DMS 273 treated with DMSO at 0.1 percent for 48 hours (cell line): ENCODE measurements at regions not wholly inside any gene's neighbourhood (a gene's known extent, or its start where the extent isn't known, plus 50 kb on each side); places are given as distances from the start of the nearest gene placed in this dataset.
"Not testable (repeated sequence)": the region's sequence is repeated elsewhere in the genome, so short reads cannot be mapped to it uniquely, and the experiment has no call there.

Experiments
- DNase-seq: peaks from one replicate; lab custom pipeline; 2025; lab: John Stamatoyannopoulos, UW

DNA sequence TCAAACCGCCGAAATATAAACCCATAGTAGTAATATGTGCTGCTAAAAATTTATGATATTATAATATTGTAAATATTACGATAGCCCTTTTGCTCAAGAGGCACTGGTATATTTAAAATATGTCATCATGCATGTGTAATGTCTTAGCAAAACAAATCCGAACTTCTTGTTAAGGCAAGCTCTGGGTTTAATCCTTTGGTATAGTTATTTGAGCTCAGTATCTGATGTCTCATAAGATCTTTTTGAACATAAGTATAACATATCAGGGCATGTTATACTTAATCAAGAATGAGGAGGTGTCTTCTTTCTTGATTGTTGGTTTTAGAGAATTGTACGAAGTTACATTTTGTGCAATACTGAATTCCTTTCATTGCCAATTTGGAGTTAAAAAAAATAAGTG, 154.1 kb upstream of the CBLB start:
- no peak for DNase-seq

- no peak for DNase-seq
Observed at GRCh38 chr3:106025151-106025722, 156.4 kb upstream of the CBLB start.

DNA sequence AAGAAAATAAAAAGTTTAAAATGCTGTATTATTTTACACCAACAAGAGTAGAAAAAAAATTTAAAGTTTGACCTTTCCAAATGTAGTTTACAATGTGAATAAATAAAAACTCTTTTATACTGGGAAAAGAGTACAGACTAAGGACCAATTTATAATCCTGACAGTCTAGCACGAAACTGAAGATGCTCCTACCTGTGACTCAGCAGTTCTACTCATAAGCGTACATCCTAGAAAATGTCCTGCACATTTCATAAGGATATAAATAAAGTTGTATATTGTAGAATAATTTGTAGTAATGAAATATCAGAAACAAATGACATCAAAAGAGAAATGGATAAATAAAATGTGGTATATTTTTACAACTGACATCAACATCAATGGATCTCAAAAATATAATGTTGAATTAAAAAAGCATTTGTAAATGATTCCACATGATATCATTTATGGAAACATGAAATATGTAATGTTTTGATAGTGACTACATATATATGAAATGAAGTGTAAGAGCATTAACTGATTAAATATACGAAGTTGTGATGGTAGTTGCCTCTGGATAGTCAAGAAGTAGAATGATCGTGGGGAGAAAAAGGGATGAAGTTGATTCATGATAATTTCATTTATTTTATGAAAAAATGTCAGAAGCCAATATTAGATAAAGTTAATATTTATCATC, 161.3 kb upstream of the CBLB start:
- DNase-seq, result no peak

GRCh38 chr3:106030627-106030963, 161.8 kb upstream of the CBLB start:
- DNase-seq, result no peak

GRCh38 chr3:106032479-106032878, 163.7 kb upstream of the CBLB start:
- DNase-seq, result no peak

GRCh38 chr3:106033654-106034053, 164.8 kb upstream of the CBLB start:
- no peak for DNase-seq

DNA sequence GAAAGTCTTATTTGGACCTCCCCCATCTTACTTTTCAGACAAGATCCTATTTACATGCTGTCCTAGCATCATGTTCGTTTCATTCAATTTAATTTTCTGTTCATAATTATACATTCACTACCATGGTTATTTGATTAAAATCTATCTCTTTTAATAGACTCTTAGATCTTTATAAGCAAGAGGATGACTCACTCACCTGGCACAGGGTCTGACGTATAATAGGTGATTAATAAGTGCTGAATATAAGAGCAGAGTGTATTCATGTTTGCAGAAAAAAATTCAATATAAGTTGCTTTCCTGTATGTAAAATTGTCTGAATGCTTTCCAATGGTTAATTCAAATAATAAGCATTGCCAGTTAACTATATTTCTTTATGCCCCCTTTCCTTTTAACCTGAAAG, 165.5 kb upstream of the CBLB start:
- DNase-seq, result no peak

- DNase-seq, result no peak
Observed at GRCh38 chr3:106035619-106036018, 166.8 kb upstream of the CBLB start.

DNA sequence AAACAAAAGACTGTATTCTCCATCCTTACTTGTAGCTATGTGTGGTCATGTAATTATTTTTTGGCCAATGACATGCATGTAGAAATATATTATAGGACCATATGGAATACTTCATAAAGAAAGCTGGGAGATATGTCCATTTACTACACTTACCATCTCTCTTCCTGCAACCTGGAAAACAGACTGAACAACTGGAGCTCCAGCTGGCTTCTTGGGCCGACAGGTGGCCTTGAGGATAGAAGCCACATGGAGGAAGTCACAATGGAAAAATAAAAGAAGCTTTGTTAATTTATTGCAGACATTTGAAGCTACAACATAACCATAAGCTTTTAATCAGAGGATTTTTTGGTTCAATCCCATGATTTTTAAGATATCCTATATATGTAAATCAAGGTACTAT, 167.9 kb upstream of the CBLB start:
- DNase-seq, result peak; percentile 46

DNA sequence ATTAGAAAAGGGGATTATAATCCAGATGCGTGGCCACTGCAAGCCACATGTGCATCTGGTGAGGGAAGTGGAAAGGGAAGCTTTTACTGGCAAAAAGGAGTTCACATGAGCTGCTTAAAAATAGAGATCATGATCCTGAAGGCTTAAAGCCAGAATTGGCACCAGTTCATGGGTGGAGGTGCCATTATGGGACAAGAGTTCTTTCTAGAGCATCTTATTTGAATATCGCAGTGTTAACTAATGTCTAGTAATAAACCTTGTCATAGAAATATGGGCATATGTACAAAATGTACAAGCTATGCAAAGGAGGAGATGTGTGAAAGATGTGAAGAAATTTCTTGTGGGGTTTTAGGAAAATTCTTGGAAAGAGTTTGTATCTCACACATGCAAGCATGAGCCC, 178.4 kb upstream of the CBLB start:
- no peak for DNase-seq

DNA sequence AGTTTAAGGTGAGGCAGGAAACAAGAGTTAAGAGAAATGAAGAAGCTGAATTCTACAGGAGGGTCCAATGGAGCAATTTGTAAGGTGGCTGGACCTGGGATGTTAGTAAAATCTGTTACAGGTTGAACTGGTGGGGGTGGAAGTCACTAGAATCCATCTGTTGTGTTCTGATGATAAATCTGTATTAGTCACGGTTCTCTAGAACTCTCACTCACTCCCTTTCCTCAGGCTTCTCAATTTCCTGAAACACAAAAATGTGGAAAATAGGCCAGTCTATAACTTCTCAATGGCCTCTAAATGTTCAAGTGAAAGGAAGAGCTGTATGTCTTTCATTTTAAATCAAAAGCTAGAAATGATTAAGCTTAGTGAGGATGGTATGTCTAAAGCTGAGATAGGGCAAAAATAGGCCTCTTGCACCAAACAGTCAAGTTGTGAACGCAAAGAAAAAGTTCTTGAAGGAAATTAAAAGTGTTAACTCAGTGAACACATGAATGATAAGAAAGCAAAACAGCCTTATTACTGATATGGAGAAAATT, 180.2 kb upstream of the CBLB start:
- DNase-seq, result no peak

- DNase-seq, result no peak
Observed at GRCh38 chr3:106049821-106050220, 181.0 kb upstream of the CBLB start.

GRCh38 chr3:106056931-106057330, 188.1 kb upstream of the CBLB start:
- DNase-seq, result no peak

DNA sequence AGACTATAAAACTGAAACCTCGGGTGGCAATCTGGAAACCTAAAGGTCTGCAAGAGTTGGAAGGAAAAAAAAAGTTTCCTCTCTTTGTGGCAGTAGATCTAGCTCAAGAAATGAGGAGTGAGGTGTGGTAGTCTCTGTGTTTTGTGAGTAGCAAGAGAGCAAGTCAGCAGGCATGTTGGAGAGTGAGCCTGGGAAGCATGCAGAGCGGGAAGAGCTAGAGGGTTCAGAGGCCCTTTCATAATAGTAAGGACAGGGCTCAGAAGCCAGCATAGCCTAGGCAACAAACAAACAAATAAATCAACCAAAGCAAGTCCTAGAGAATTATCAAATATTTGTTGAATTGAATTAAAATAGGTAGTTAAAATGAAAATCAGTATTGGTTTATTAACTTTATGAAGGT, 189.7 kb upstream of the CBLB start:
- DNase-seq, result no peak

- DNase-seq, result no peak
Observed at GRCh38 chr3:106059953-106060517, 191.2 kb upstream of the CBLB start.

DNA sequence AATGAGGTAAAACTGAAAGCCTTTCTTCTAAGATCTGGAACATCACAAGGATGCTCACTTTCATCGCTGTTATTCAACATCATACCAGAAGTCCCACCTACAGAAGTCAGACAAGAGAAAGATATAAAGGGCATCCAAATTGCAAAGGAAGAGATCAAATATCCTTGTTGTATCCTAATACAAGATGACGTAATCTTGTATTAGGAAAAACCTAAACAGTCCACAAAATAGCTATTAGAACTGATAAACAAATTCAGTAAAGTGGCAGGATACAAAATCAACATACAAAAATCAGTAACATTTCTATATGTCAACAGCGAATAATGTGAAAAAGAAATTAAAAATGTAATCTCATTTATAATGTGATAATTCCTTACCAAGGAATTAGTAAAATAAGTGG, 195.1 kb upstream of the CBLB start:
- DNase-seq, result no peak

DNA sequence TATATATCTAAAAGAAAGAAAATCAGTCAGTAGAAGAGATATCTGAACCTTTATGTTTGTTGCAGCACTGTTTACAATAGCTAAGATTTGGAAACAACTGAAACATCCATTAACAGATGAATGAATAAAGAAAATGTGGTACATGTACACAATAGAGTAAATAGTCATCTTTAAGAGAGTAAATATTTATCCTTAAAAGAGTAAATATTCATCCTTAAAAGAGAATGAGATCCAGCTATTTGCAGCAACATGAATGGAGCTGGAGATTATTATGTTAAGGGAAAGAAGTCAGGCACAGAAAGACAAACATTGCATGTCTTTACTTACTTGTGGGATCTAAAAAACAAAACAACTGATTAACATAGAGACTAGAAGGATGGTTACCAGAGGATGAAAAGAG, 197.0 kb upstream of the CBLB start:
- no peak for DNase-seq

DNA sequence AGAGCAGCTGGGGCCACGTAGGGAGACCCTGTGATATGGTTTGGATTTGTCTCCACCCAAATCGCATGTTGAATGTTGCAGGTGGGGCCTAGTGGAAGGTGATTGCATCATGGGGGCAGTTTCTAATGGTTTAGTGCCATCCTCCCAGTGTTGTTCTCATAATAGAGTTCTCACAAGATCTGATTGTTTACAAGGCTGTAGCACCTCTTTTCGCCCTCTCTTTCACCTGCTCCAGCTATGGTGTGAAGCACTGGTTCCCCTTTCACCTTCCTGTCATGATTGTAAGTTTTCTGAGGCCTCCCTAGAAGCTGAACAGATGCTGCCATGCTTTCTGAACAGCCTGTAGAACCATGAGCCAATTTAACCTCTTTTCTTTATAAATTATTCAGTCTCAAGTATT, 198.9 kb upstream of the CBLB start:
- no peak for DNase-seq

DNA sequence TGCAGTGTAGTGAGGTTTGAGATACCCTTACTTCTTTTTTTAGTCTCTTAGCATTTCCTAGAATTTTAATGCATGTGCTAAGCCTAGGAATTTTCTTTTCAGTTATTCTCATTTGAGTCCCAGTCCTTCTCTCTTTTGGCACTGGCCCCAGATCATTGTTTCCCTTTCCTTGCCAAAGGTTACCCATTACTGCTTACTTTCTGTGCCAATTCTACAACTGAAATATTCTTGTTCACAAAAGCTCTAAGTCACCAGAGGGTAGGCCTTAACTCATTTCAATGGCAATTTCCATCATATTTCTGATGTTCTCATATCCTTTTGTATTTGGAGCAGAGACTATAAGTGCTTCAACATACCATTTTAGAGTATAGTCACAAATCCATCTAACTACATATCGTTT, 199.6 kb upstream of the CBLB start:
- no peak for DNase-seq

- no peak for DNase-seq
Observed at GRCh38 chr3:106068795-106069194, 200.0 kb upstream of the CBLB start.

DNA sequence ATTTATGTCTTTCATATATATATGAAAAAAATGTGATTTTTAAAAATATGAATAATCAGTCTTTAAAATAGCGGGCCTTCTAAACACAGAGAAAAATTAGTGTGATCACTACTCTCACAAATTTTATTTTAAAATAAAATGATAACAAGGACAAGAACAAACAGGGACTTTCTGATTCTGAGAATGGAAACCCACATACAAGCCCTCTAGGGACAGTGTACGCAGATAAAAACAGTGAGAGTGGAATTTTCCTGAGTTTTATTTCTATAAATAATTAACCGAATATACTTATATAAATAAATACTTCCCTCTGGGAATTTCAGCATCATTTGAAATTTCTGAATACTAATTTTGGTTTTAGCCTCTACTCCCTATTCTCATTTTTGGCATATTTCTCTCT, 201.4 kb upstream of the CBLB start:
- no peak for DNase-seq

- no peak for DNase-seq
Observed at GRCh38 chr3:106071306-106071705, 202.5 kb upstream of the CBLB start.

DNA sequence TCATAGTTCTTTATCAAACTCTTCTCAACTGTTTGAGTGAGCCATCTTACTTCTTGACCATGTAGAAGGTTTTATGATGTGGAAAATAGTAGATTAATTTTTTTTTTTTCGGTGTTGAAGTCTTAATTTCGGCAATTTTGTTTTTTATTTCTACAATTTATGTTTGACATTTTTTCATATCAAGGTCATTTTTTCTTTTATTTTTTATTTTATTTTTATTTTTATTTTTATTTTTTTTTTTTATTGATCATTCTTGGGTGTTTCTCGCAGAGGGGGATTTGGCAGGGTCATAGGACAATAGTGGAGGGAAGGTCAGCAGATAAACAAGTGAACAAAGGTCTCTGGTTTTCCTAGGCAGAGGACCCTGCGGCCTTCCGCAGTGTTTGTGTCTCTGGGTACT, 203.8 kb upstream of the CBLB start:
- DNase-seq, result not testable (repeated sequence)

GRCh38 chr3:106073806-106074205, 205.0 kb upstream of the CBLB start:
- not testable (repeated sequence) for DNase-seq
